HCT116 (cell line): ENCODE measurements at regions not wholly inside any gene's neighbourhood (a gene's known extent, or its start where the extent isn't known, plus 50 kb on each side); places are given as distances from the start of the nearest gene placed in this dataset.

Experiments used
- ATAC-seq: fragments of 200-7000 bp; cut with Tn5 transposase; 2 replicates; pipeline ENCODE4 v1.9.1; 2020; ENCODE audit warnings: mild to moderate bottlenecking, moderate library complexity
- BruUV-seq: library from RNA; stranded (reverse); fragments of 400-500 nt; replicated peaks from 2 replicates; lab custom pipeline; 2021; lab: Mats Ljungman, UMichigan
- CTCF ChIA-PET: fragments of 300-600 bp; sonication (Branson Sonifier 250); formaldehyde crosslinking; loops from one replicate; lab custom pipeline; 2021; ENCODE audit warnings: antibody characterized with exemption; lab: Charles Lee
- POLR2A ChIA-PET: fragments of 300-600, 350-600 bp; sonication (Branson Sonifier 250); formaldehyde crosslinking; loops from one replicate; lab custom pipeline; 2021; ENCODE audit warnings: antibody characterized with exemption; lab: Charles Lee
- RAD21 ChIA-PET, 2 experiments: fragments of 300-600 bp; sonication (Branson Sonifier 250); formaldehyde crosslinking; loops; one replicate each; lab custom pipeline; 2023; ENCODE audit warnings: low total read pairs in 2 of 2; ENCODE audit not compliant: uncharacterized antibody in 2 of 2, unreplicated experiment in 2 of 2, low non-redundant PET in 1 of 2; lab: Charles Lee
- DNase-seq: peaks from one replicate; pipeline ENCODE4 v3.0.0-alpha.2; 2010; ENCODE audit warnings: low read depth, low spot score
- H2AFZ ChIP-seq: fragments of 200-600 bp; shearing (Covaris generic), sonication (generic); 2 replicates; pipeline ENCODE4 v1.6.1; 2017; ENCODE audit warnings: low read depth, mixed run types, mixed read lengths, antibody characterized with exemption, low read length; ENCODE audit not compliant: poor library complexity, severe bottlenecking
- H3K27ac ChIP-seq: 2 replicates; pipeline ENCODE4 v1.5.1; 2012; ENCODE audit warnings: low read depth, low read length
- H3K27me3 ChIP-seq: fragments of 200-600 bp; sonication (generic); 2 replicates; pipeline ENCODE4 v1.6.1; 2016; ENCODE audit warnings: mixed run types, low read length, mixed read lengths; ENCODE audit not compliant: insufficient read depth
- H3K36me3 ChIP-seq, 2 experiments: fragments of 200-500 bp in 1 of 2; fragments of 200-600 bp in 1 of 2; sonication (Bioruptor generic) in 1 of 2; sonication (generic) in 1 of 2; 2 replicates each; pipeline versions ENCODE4 v1.5.1 to v1.6.1; 2014 to 2016; ENCODE audit warnings: low read length in 2 of 2, inconsistent platforms in 1 of 2, mixed read lengths in 1 of 2, mixed run types in 1 of 2; ENCODE audit not compliant: insufficient read depth in 2 of 2, control insufficient read depth in 1 of 2
- H3K4me1 ChIP-seq, 2 experiments: fragments of 200-600 bp in 1 of 2; sonication (generic) in 1 of 2; 2 replicates each; pipeline versions ENCODE4 v1.5.1 to v1.6.1; 2012 to 2017; ENCODE audit warnings: low read length in 2 of 2, inconsistent platforms in 1 of 2, mild to moderate bottlenecking in 1 of 2, mixed read lengths in 1 of 2, mixed run types in 1 of 2, moderate library complexity in 1 of 2; ENCODE audit not compliant: insufficient read depth in 2 of 2, control insufficient read depth in 1 of 2
- H3K4me2 ChIP-seq: fragments of 200-600 bp; sonication (generic); 2 replicates; pipeline ENCODE4 v1.6.1; 2017; ENCODE audit warnings: mixed run types, low read length, mixed read lengths
- H3K4me3 ChIP-seq, 2 experiments: fragments of 200-600 bp in 1 of 2; sonication (generic) in 1 of 2; replicated peaks in 1 of 2; 2 replicates each; pipeline ENCODE4 v1.5.1; 2011 to 2016; ENCODE audit warnings: low read length in 2 of 2, control low read depth in 1 of 2, low read depth in 1 of 2, mild to moderate bottlenecking in 1 of 2, mixed read lengths in 1 of 2, mixed run types in 1 of 2
- H3K79me2 ChIP-seq: fragments of 200-600 bp; sonication (generic); 2 replicates; pipeline ENCODE4 v1.6.1; 2017; ENCODE audit warnings: mild to moderate bottlenecking, mixed run types, low read length, moderate library complexity, mixed read lengths; ENCODE audit not compliant: insufficient read depth
- H3K9ac ChIP-seq: fragments of 200-600 bp; sonication (generic); 2 replicates; pipeline ENCODE4 v1.6.1; 2016; ENCODE audit warnings: low read length, mixed read lengths
- H3K9me2 ChIP-seq: fragments of 200-600 bp; sonication (generic), shearing (Covaris generic); 2 replicates; pipeline ENCODE4 v1.6.1; 2017; ENCODE audit warnings: mixed run types, mild to moderate bottlenecking, moderate library complexity; ENCODE audit not compliant: insufficient read depth
- H3K9me3 ChIP-seq, 2 experiments: fragments of 200-500 bp in 1 of 2; fragments of 200-600 bp in 1 of 2; sonication (Bioruptor generic) in 1 of 2; sonication (generic) in 1 of 2; 2 replicates each; pipeline ENCODE4 v1.6.1; 2014 to 2017; ENCODE audit warnings: low read length in 2 of 2, mixed read lengths in 2 of 2, inconsistent platforms in 1 of 2, low read depth in 1 of 2, mild to moderate bottlenecking in 1 of 2, mixed run types in 1 of 2, moderate library complexity in 1 of 2; ENCODE audit not compliant: control insufficient read depth in 1 of 2, insufficient read depth in 1 of 2
- H4K20me1 ChIP-seq: fragments of 200-600 bp; sonication (generic), shearing (Covaris generic); 2 replicates; pipeline ENCODE4 v1.6.1; 2017; ENCODE audit warnings: mixed run types, mild to moderate bottlenecking, moderate library complexity; ENCODE audit not compliant: insufficient read depth
- POLR2AphosphoS5 ChIP-seq: IDR thresholded peaks from 2 replicates; pipeline ENCODE4 v1.6.1; 2011; ENCODE audit warnings: mild to moderate bottlenecking, low read depth, low read length, moderate library complexity
- REST ChIP-seq: IDR thresholded peaks from 2 replicates; pipeline ENCODE4 v1.6.1; 2012; ENCODE audit warnings: low read depth
- SIN3A ChIP-seq: IDR thresholded peaks from 2 replicates; pipeline ENCODE4 v1.6.1; 2012; ENCODE audit warnings: low read depth
- YY1 ChIP-seq: IDR thresholded peaks from 2 replicates; pipeline ENCODE4 v1.6.1; 2011; ENCODE audit warnings: low read length, low read depth, moderate library complexity, mild to moderate bottlenecking; ENCODE audit not compliant: insufficient replicate concordance; ENCODE audit errors: extremely low read depth
- ZFX ChIP-seq: fragments of 450-650 bp; IDR thresholded peaks from 2 replicates; pipeline ENCODE4 v1.6.1; 2017
- intact Hi-C: fragments of 100-400 bp; cut with micrococcal nuclease; formaldehyde crosslinking; loops from 2 replicates; pipeline ENCODE4 v1.10.0; 2022

- Histone ChIP-seq H3K9me2 (no peaks in the 10 kb centered on the region), H3K36me3 (no peaks in the 10 kb centered on the region), H3K4me1 (peaks cover 24 to 43% of the 10 kb centered on the region in 2 experiments), H3K27ac (no peak overlapping the region), H3K79me2 (no peaks in the 10 kb centered on the region), H3K9ac (no peak overlapping the region), H2AFZ (no peak overlapping the region), H3K4me3 (no peak overlapping the region), H3K4me2 (peak overlapping the region; percentile 75), H3K9me3 (no peaks in the 10 kb centered on the region), H3K27me3 (peaks cover 24% of the 10 kb centered on the region; the same call in 1 of the 2 replicates), H4K20me1 (no peaks in the 10 kb centered on the region)
- BruUV-seq, result no TSS peak
- intact Hi-C loops, result no loop called here
- no peak for DNase-seq
- no peak for TF ChIP-seq ZFX
- no peak for TF ChIP-seq YY1
- TF ChIP-seq SIN3A, result no peak
- no peak for TF ChIP-seq POLR2AphosphoS5
- TF ChIP-seq REST, result no peak
- no peak for ATAC-seq
- ChIA-PET RAD21 (no interaction called here), POLR2A (no interaction called here), CTCF (no interaction called here)
Observed at GRCh38 chr17:45704251-45704650, 79.9 kb upstream of the CRHR1 start.
